ENCODE measurements at regions not wholly inside any gene's neighbourhood (a gene's known extent, or its start where the extent isn't known, plus 50 kb on each side); places are given as distances from the start of the nearest gene placed in this dataset.
A peak's percentile ranks its signal among the peaks of the same experiment; 100 is the strongest.

DNA sequence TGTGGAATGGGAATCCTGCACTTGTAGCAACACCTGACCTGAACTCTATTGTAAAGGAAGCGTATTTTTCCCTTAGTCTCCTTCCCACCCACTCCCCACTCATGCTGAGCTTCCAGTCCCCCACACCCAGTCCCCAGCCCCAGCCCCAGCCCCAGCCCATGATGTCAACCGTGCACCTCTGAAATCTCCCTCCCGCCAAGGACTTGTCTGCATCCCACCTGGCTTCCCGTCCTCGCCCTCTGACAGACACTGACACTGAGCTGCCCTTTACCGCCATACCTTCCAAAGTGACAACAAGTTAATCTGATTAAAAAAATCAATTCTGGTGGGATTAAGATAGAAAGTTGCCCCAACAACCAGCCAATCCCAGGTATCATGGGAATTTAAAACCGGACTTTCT lies 213.6 kb upstream of the CELF4 start:
- ATAC-seq (ENCODE audit: poor library complexity) (no peak), DNase-seq (no peak)
- intact Hi-C loops (cut with DNase I), result no loop called here

DNA sequence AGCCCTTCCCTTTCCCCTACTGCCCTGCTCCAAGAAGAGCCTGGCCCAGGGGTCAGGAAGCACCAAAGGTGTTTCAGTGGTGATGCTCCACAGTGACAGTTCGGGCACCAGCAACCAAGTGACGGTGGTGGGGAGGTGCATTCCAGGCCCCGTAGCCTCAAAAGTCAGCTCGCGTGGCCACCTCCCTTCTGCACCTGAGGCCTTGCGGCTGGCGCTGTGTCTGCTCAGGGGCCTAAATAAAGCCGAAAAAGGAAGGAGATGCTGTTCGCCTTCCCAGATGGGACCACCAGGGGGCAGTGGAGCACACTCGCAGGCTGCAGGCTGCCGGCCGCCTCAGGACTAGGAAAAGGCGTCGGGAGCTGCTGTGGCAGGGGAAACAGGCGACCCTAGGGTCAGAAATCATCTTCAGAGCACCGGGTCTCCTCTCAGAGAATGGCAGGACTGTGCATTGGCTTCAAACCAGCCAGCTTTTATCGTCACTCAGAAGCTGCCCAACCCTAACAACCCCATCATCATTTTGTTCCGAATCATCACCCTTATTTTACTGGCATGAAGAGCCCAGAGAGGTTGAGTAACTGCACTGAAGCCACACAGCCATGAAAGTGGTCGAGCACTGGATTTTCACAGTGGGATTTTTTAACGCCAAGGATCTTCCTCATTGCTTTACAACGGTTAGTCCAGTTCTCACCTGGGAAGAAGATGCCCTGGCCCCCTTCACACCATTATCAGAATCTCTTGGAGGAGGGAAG lies 213.0 kb upstream of the CELF4 start:
- ATAC-seq (ENCODE audit: poor library complexity) (no peak), DNase-seq (peak; percentile 64)
- intact Hi-C loops (cut with DNase I), result no loop called here

DNA sequence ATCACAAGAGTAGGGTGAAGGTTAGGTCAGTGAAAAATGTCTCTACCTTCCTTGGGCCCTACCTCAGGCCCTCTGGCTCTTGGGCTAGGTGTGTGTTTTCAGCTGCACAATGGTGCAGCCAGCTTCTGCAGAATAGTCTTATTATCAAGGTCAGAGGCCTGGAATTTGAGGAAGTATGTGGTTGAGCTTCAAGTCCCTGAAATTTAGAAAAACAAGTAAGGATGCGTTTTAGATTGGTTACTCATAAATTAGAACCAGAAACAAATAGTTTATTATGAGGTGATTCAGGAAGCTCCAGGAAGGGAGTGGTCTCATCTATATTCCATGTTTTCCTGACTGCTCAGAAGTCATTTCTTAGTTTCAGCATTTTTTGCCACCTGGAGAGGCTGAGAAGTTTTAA lies 204.2 kb upstream of the CELF4 start:
- intact Hi-C loops (cut with DNase I), result no loop called here
- DNase-seq (no peak), ATAC-seq (ENCODE audit: poor library complexity) (no peak)

DNA sequence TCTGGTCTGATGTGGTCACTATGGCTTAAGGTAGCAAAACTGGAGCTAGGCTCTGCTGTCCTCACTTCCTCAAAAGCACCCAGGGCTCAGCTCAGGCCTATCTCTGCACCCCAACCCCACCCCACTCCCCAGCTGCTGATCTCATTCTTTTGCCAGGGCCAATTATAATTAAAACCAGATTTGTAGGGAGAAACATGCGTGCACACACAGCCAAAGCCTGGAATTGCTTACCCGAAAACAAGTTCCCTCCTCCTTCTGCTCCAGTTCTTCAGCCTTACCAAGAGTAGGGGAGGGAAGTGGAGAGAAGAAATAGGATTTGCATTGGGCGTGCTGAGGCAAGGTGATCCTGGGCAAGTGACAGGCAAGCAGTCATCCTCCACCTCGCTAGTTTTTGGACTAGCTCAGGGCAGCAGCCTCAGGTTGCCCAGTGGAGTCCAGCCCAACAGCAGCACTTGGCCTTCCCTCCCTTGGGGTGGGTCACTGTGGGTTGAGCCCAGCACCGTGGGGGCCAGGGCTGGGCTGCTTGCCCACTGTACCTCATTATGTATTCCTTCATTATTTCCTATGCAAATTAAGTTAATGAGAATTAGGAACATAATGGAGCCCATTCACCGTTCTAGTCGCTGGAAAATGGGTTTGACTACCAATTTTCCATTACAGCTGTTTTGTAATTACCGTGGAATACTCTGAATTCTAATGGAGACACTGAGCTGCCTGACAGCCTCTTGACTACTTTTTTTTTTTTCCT lies 199.1 kb upstream of the CELF4 start:
- ATAC-seq (ENCODE audit: poor library complexity) (no peak), DNase-seq (no peak)
- intact Hi-C loops (cut with DNase I), result no loop called here

DNA sequence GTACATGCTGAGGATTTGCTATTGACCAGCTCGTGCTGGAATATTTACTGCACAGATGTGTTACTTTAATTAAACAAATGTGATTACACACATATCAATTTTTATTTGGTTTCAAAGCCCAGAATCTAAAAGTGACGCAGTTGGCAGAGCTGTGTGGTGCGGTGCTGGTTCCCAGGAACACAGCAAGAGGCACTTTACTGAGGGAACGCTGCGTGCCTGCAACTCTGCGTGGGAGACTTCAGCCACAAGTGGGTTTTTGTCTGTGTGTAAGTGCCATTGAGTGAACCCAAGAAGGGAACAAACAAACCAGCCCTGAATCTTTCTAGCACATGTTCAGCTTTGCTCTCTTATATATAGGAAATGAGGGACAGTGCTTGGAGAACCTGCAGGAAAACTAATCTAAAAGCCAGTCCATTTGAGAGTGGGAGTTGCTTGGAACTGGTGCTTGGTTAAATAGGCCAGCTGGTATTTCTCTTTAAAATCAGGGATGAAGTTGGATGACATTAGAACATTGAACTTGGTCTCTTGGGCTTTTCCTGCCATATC lies 196.6 kb upstream of the CELF4 start:
- intact Hi-C loops (cut with DNase I), result no loop called here
- no peak for ATAC-seq (ENCODE audit: poor library complexity)
- no peak for DNase-seq

DNA sequence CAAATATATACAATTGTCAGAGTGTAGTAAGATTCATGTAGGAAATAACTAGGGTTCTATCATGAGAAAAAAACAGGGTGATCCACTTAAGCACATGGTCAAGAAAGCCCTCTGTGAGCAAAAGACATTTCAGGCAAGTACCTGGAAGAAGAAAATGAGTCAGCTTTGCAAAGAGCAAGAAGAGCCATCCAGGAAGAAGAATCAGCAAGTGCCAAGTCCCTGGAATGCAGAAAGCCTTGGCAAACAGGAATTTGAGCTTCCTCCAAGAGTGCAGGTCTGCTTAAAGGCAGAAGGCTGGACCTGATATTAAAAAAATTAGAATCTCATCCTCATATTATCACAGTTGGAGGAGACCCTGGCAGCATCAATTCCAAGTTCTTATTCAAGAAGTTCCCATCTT lies 188.5 kb upstream of the CELF4 start:
- no peak for ATAC-seq (ENCODE audit: poor library complexity)
- DNase-seq, result no peak
- intact Hi-C loops (cut with DNase I), result no loop called here

DNA sequence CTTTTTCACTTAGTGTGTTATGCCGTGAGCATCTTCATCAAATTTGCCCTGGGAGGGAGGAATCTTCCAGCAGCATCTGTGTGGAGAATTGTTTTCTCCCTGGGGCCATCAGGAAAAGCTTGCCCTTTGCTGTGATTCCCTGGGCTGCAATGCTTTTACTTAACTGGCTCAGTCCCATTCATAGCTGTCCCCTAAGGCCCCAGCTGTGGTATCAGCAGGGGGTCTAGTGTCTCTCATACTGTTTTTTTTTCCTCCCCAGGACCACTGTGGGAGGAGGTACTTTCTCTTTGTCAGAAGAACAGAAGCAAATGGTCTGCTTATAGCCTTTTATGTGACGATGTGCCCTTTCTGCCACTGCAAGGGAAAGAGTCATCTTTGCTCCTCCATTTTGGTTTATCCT lies 176.8 kb upstream of the CELF4 start:
- intact Hi-C loops (cut with DNase I), result no loop called here
- DNase-seq (no peak), ATAC-seq (ENCODE audit: poor library complexity) (no peak)

DNA sequence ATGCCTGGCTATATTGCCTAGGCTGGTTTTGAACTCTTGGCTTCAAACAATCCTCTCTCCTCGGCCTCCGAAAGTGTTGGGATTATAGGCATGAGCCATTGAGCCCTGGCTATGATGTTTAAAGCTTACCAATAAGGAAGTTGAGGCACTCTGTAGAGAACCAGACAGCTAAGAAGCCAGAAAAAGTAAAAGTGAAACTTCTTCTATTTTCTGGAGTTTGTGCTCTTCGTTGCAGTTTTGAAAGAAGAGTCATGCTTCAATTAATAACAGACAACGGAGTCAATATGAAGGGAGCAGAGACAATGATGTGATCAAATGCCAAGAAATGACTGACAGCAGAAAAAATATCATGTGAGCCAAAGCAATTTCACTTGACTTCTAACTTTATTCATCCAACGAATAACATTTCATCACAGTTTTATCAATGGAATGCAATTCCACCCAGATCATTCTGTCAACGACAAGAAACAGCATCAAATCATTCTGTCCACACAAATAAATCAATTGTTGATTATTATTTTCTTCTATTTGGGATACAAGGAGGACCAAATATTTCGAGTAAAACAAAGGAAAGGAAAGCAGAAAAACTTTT lies 175.5 kb upstream of the CELF4 start:
- intact Hi-C loops (cut with DNase I), result no loop called here
- ATAC-seq (ENCODE audit: poor library complexity) (no peak), DNase-seq (no peak)

DNA sequence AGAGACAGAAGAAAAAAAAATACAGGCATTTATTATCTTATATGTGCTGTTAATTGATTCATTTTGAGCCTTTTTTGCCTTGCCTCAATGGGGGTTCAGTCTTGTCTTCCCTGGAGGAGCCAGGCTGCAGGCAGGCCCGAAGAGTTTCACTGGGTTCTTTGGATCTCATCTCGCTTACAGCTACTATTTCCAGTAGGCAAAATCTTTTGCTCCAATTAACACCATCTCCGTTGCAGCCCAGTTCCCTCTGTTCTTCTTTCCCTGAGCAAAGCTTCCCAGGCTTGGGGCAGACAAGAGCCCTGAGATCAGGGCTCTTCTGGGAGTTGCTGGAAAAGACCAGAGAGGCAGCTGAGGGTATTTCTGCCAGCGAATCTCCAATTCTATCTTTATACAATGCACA lies 168.8 kb upstream of the CELF4 start:
- DNase-seq (no peak), ATAC-seq (ENCODE audit: poor library complexity) (no peak)
- intact Hi-C loops (cut with DNase I), result no loop called here

DNA sequence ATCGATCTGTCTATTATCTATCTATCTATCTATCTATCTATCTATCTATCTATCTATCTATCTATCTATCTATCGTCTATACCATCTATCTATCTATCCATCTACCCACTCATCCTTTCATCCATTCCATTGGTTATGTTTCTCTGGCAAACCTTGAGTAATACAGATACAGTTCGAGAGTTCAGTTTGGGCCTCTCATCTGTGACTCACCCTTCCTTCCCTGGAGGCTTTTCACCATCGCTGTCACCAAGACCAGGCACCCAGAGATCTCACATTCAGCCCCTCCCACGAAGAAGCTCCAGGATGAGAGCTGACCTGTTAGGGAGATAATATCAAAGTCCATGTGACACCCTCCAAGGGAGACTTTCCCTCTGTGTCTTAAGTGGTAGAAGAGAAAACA lies 164.1 kb upstream of the CELF4 start:
- ATAC-seq (ENCODE audit: poor library complexity) (no peak), DNase-seq (no peak)
- intact Hi-C loops (cut with DNase I), result no loop called here

DNA sequence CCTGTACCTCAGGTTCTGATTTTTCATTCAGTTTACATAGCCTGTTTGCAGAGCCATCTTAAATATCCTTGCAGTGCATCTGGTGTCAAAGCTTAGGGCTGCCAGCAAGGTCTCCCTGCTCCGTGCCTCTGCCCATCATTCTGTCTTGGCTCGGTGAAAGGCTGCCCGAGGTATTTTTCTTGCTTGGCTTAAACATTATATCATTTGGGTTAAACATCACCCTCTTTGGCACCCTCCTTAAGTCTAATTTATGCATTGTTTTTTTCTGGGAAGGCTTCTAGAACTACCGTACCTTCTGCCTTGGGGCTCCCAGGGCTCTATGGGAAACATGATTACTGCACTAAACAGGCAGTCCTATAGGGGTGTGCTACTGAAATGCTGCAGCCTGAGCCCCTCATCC lies 158.6 kb upstream of the CELF4 start:
- ATAC-seq (ENCODE audit: poor library complexity), result no peak

DNA sequence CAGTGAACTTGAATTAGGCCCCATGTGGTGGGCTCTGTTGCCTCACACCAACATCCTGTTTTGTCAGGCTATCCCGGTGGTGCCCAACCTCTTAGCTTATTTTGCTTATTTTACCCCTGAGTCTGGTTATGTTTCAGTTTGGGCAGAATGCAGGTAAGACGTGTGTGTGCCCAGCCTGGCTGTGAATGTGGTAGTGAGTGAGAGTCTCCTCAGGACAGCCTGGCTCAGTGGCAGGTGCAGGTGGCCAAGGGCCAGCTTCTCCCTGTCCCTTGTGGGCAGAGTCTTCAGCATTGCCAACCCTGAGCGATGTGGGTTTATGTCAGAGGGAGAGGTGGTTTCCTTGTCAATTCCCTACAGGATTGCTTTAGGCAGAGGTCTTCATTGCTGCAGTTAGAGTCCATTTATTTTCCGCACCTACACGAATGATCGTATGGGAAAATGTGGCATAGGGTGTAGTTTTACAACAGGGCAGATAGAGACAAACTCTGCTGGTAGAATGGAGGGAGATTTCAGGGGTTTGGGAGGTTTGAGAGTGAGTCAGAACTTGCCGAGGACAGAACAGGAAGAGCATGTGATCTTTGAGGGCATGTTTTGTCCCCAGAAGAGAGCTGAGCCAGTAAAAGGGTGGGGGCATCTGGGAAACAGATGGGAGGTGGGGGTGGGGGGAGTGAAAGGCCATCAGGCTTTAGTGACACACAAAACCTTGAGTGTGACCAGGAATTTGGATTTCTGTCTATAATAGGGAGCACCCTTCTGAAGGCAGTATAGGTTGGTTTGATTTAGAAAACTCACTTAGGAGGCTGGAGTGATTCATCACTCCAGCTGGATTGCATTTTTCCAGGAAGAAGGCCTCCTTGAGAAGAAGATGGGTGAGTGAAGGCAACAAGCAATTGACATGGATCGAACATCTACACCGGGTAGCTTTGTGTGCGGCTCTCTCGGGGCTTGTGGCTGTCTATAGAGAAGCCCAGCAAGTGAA lies 156.2 kb upstream of the CELF4 start:
- DNase-seq (no peak), ATAC-seq (ENCODE audit: poor library complexity) (no peak)
- intact Hi-C loops (cut with DNase I), result no loop called here

More for the DNA sequence above, 158.6 kb upstream of the CELF4 start:
- intact Hi-C loops (cut with DNase I), result no loop called here
- no peak for DNase-seq

DNA sequence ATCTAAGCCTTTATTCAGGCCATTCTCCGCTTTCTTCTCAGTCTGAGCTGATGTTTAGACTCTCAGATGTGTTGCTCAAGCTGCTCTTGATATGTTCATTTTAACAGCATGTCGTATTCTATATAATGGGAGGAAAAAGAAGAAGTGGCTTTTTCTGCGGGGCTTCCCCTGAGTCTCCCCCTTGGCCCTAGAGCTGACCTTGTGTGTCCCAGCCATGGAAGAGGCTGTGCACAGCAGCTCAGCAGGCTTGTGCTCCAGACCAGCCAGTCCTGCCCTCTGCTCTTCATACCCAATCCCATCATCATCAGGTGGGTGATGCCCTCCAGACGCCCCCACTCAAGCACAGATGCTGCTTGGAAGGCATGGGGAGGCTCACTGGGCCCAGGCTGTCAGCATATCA lies 155.1 kb upstream of the CELF4 start:
- intact Hi-C loops (cut with DNase I), result no loop called here
- ATAC-seq (ENCODE audit: poor library complexity) (no peak), DNase-seq (no peak)

DNA sequence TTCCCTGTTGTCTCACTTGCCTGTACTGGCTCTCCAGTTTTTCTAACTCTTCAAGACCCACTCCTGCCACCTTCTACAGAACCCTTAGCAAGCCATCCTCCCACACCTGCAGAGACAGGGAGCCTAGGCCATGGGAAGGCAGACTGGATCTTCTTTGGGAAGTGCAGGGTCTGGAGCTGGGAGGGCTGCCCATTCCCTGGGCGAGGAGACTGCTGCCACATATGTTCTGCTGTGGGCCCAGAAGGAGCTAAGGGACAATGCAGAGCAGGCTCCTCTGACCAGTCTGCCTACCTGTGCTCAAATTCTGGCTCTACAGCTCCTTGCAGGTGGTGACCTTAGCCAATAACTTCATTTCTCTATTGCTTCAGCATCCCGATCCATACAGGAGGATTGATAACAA lies 152.1 kb upstream of the CELF4 start:
- ATAC-seq (ENCODE audit: poor library complexity), result no peak
- intact Hi-C loops (cut with DNase I), result no loop called here
- DNase-seq, result no peak

DNA sequence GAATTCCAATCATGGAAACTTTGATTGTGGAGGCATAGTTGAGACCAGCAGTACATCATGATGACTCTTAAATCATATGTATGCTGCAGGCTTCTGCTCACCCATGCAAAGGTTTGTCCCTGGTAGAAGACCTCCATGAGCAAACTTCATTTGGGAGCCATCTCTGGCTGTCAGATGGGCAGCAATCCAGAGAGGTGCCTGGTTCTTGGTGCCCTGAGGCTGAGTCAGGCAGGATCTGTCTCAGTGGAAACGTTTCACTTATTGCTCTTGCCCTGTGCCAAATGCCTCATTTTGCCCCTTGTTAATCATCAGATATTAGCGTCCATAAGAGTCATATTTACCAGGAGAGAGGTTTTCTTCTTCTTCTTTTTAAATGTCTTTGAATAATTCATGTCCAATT lies 151.5 kb upstream of the CELF4 start:
- no peak for DNase-seq
- no peak for ATAC-seq (ENCODE audit: poor library complexity)
- intact Hi-C loops (cut with DNase I), result no loop called here

DNA sequence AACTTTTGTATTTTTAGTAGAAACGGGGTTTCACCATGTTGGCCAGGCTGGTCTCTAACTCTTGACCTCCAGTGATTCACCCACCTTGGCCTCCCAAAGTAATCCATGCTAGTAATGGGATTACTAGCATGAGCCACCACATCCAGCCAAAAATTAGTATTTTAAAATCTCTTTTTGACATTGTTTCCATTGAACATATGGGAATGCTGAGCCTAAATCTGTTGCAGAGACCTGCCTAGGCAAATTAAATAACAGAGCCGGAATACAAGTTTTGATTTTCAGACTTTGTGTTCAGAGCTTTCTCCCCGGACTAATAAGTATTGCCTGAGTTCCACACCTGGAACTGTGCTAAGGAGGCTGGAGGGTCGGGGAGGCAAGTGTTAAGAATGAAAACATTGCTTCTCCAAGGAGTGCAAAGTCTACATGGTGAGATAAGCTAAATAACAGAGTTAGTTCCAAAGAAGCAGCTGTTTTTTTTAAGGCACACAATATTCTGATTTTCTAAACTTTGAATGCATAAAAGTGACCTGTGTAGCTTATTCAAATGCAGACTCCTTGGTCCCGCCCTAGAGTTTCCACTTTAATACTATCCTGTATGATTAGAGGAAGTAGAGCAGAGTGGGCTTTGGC lies 150.6 kb upstream of the CELF4 start:
- intact Hi-C loops (cut with DNase I), result no loop called here
- no peak for ATAC-seq (ENCODE audit: poor library complexity)
- no peak for DNase-seq

DNA sequence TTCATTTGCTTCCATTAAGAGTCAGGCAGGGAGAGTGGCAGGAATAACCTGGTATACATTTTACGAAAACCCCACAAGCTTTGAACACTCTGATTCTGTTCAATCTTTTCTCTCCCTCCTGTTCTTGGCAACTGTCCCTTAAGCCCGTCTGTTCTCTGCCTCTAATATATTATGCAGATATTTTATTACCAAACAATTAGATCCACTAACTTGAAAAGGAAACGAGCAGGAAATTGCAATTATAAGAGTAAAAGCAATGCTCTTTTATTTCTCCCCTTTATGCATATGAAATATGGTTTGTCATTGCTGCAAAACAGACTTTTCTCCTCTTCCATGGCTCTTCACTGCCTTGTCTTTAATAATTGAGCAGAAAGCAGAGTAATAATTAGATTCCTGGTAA lies 149.1 kb upstream of the CELF4 start:
- ATAC-seq (ENCODE audit: poor library complexity), result no peak
- intact Hi-C loops (cut with DNase I), result no loop called here

DNA sequence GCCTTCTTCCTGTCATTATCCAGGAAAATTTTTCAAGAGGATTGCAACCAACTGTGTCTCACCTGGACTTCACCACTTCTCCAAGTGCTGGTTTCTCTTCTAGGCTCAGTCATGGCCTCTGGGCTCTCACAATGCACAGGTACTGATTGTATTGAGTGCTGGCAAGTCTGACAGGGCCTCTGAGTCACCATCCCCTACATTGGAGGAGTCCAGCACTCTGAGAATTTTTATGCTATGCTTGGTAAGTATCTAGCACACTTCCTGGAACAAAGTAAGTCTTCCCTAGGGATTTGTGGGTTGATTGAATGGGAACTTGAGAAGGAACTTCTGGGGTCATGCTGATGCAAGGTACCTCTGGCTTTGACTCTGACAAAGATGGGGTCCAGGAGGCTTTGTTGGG lies 147.2 kb upstream of the CELF4 start:
- ATAC-seq (ENCODE audit: poor library complexity) (no peak), DNase-seq (no peak)
- intact Hi-C loops (cut with DNase I), result no loop called here

More for the DNA sequence above, 149.1 kb upstream of the CELF4 start:
- DNase-seq, result no peak

All from Right ventricle myocardium superior (tissue), 1 donor.